B cell (primary cell): ENCODE measurements at regions not wholly inside any gene's neighbourhood (a gene's known extent, or its start where the extent isn't known, plus 50 kb on each side); places are given as distances from the start of the nearest gene placed in this dataset.

Experiments
- CTCF ChIP-seq: fragments of 200-600 bp; IDR thresholded peaks from one replicate; pipeline ENCODE4 v1.8.0; 2022; ENCODE audit warnings: antibody characterized with exemption, mild to moderate bottlenecking
- EZH2 ChIP-seq: IDR thresholded peaks from 2 replicates; pipeline ENCODE4 v1.6.1; 2012; ENCODE audit warnings: borderline replicate concordance, low read depth, mild to moderate bottlenecking, moderate library complexity, low read length; ENCODE audit not compliant: insufficient read depth, poor library complexity, severe bottlenecking

- no peak for TF ChIP-seq CTCF
- no peak for TF ChIP-seq EZH2
Measured at GRCh38 chr4:153095448-153096204, 108.6 kb upstream of the TRIM2 start.
